ENCODE measurements at regions not wholly inside any gene's neighbourhood (a gene's known extent, or its start where the extent isn't known, plus 50 kb on each side); places are given as distances from the start of the nearest gene placed in this dataset.

- DNase-seq (ENCODE audit: low spot score) = no peak
- peaks cover 26% of the 10 kb centered on the region for H3K9me3 Mint-ChIP-seq (ENCODE audit: low read depth)
- no peaks in the 10 kb centered on the region for H3K27me3 Mint-ChIP-seq (ENCODE audit: low read depth)
- H3K36me3 Mint-ChIP-seq (ENCODE audit: low read depth) = no peaks in the 10 kb centered on the region
- TF ChIP-seq, protein P1, sequence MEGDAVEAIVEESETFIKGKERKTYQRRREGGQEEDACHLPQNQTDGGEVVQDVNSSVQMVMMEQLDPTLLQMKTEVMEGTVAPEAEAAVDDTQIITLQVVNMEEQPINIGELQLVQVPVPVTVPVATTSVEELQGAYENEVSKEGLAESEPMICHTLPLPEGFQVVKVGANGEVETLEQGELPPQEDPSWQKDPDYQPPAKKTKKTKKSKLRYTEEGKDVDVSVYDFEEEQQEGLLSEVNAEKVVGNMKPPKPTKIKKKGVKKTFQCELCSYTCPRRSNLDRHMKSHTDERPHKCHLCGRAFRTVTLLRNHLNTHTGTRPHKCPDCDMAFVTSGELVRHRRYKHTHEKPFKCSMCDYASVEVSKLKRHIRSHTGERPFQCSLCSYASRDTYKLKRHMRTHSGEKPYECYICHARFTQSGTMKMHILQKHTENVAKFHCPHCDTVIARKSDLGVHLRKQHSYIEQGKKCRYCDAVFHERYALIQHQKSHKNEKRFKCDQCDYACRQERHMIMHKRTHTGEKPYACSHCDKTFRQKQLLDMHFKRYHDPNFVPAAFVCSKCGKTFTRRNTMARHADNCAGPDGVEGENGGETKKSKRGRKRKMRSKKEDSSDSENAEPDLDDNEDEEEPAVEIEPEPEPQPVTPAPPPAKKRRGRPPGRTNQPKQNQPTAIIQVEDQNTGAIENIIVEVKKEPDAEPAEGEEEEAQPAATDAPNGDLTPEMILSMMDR (IDR thresholded peaks at IDR 0.05) = no peak
- no peak overlapping the region for H3K27ac Mint-ChIP-seq (ENCODE audit: unreplicated experiment)
- no peaks in the 10 kb centered on the region for H3K4me1 Mint-ChIP-seq (ENCODE audit: low read depth)
- no peak overlapping the region for H3K4me3 Mint-ChIP-seq (ENCODE audit: unreplicated experiment)
These were observed 284.2 kb downstream of the DOK5 start for GRCh38 chr20:54759589-54759988.

DNA sequence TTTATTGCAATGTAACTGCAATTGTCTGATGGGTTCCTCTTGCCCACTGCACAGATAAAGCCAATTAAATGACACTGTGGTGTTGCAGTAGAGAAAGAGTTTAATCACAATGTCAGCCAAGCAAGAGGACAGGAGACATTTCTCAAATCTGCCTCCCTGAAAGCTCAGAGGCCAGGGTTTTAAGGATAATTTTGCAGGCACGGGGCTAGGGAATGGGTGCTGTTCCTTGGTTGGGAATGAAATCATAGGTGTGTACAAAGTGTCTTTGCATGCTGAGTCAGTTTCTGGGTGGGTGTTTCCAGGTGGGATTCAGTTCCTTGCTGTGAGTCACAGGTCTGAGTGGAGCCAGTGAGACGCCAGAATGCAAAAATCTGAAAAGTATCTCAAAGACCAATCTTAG, 271.4 kb downstream of the DOK5 start:
- no peak overlapping the region for H3K4me3 Mint-ChIP-seq (ENCODE audit: unreplicated experiment)
- TF ChIP-seq, protein P1 (IDR thresholded peaks at IDR 0.05) = no peak
- H3K27ac Mint-ChIP-seq (ENCODE audit: unreplicated experiment) = no peak overlapping the region
- peaks cover 15% of the 10 kb centered on the region for H3K9me3 Mint-ChIP-seq (ENCODE audit: low read depth)
- H3K27me3 Mint-ChIP-seq (ENCODE audit: low read depth) = no peaks in the 10 kb centered on the region
- no peaks in the 10 kb centered on the region for H3K36me3 Mint-ChIP-seq (ENCODE audit: low read depth)
- H3K4me1 Mint-ChIP-seq (ENCODE audit: low read depth) = no peaks in the 10 kb centered on the region
- no peak for DNase-seq (ENCODE audit: low spot score)

- Mint-ChIP-seq H3K36me3 (ENCODE audit: low read depth) (no peaks in the 10 kb centered on the region), H3K4me3 (ENCODE audit: unreplicated experiment) (no peak overlapping the region), H3K4me1 (ENCODE audit: low read depth) (no peaks in the 10 kb centered on the region), H3K27me3 (ENCODE audit: low read depth) (no peaks in the 10 kb centered on the region), H3K27ac (ENCODE audit: unreplicated experiment) (no peak overlapping the region), H3K9me3 (ENCODE audit: low read depth) (peaks cover 8% of the 10 kb centered on the region)
- DNase-seq (ENCODE audit: low spot score) = no peak
- TF ChIP-seq, protein P1 (IDR thresholded peaks at IDR 0.05) = no peak
These were observed 270.4 kb downstream of the DOK5 start for GRCh38 chr20:54745780-54746179.

- TF ChIP-seq, protein P1 (IDR thresholded peaks at IDR 0.05) = no peak
- Mint-ChIP-seq H3K9me3 (ENCODE audit: low read depth) (peaks cover under 1% of the 10 kb centered on the region), H3K4me1 (ENCODE audit: low read depth) (no peaks in the 10 kb centered on the region), H3K36me3 (ENCODE audit: low read depth) (no peaks in the 10 kb centered on the region), H3K4me3 (ENCODE audit: unreplicated experiment) (no peak overlapping the region), H3K27me3 (ENCODE audit: low read depth) (no peaks in the 10 kb centered on the region), H3K27ac (ENCODE audit: unreplicated experiment) (no peak overlapping the region)
- DNase-seq (ENCODE audit: low spot score) = no peak
These were observed 268.7 kb downstream of the DOK5 start for GRCh38 chr20:54744097-54744496.

DNA sequence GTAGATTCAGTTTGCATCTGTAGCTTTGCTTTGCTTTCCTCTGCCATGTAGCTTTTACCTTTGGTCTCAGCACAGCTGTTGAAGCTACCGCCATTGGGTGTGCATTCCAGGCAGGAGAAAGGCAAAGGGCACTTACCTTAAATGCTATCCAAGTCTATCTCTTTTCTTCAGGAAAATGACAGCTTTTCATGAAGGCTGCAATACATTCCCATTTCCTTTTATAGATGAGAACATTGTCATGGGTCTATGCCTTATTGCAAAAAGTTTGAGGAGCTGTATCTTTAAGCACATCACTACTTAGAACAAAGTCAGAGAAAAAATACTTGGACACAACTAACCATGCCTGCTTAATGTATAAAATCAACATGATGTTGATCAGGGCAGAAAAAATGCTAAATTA, 266.8 kb downstream of the DOK5 start:
- H3K4me3 Mint-ChIP-seq (ENCODE audit: unreplicated experiment) = no peak overlapping the region
- H3K27me3 Mint-ChIP-seq (ENCODE audit: low read depth) = no peaks in the 10 kb centered on the region
- DNase-seq (ENCODE audit: low spot score) = no peak
- no peaks in the 10 kb centered on the region for H3K9me3 Mint-ChIP-seq (ENCODE audit: low read depth)
- no peaks in the 10 kb centered on the region for H3K36me3 Mint-ChIP-seq (ENCODE audit: low read depth)
- no peaks in the 10 kb centered on the region for H3K4me1 Mint-ChIP-seq (ENCODE audit: low read depth)
- TF ChIP-seq, protein P1 (IDR thresholded peaks at IDR 0.05) = no peak
- H3K27ac Mint-ChIP-seq (ENCODE audit: unreplicated experiment) = no peak overlapping the region

All from chondrocyte (in vitro differentiated cells).